KOPT-K1 (cell line): ENCODE measurements at regions not wholly inside any gene's neighbourhood (a gene's known extent, or its start where the extent isn't known, plus 50 kb on each side); places are given as distances from the start of the nearest gene placed in this dataset.
"Not testable (repeated sequence)": the region's sequence is repeated elsewhere in the genome, so short reads cannot be mapped to it uniquely, and the experiment has no call there.

Experiments
- H3K27ac ChIP-seq: fragments of 200-600 bp; sonication (generic); 2 replicates; pipeline ENCODE4 v1.5.1; 2016; ENCODE audit warnings: antibody characterized with exemption, mild to moderate bottlenecking, low read depth, low read length; ENCODE audit not compliant: poor library complexity, severe bottlenecking
- H3K36me3 ChIP-seq: fragments of 200-600 bp; sonication (generic); 2 replicates; pipeline ENCODE4 v1.5.1; 2017; ENCODE audit warnings: antibody characterized with exemption, mild to moderate bottlenecking, low read length, moderate library complexity; ENCODE audit not compliant: insufficient read depth
- H3K9me3 ChIP-seq: fragments of 200-600 bp; sonication (generic); 2 replicates; pipeline ENCODE4 v1.5.1; 2017; ENCODE audit warnings: antibody characterized with exemption, low read length, mild to moderate bottlenecking; ENCODE audit not compliant: insufficient read depth, poor library complexity, severe bottlenecking

- H3K27ac ChIP-seq, result no peak overlapping the region
- H3K9me3 ChIP-seq, result no peaks in the 10 kb centered on the region
- H3K36me3 ChIP-seq, result no peaks in the 10 kb centered on the region
These were observed 269.7 kb downstream of the TTC6 start for GRCh38 chr14:37864861-37865718.

DNA sequence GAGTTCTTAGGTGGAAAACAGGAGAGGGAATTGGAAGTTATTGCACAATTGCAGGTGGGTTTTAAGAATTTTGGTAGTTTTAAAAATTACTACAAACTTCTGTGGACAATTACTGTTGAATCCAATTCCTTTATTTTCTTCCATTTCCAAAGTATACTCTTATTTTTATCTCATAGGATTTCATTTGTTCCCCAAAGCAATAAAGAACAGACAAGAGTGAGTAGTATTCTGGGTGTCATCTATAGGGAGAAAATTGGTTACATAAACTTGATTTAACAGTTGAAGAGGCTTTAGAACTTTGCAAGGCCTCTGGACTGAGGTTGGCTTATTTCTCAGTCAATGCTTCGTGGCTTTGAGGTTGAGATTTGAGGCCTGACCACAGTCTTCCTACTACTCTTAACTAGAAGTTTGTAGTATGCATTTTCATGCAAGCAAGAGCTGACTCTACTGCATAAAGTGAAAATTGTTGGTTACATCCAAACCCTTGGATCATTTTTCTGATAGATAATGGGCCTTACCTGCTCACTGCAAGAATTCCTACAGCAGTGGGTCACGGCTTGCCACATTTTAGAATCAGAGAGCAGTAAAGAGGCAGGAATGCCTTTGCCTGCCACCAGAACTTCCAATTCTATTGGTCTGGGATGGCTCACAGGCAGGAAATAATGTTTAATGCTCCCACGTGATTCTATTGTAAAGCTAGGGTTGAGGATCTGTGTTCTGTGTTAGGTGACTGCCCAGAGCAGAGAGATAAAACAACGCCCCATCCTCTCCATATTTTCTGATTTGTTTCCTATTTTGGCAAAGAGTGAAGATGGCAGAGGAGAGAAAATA is 270.5 kb downstream of the TTC6 start:
- Histone ChIP-seq H3K36me3 (no peaks in the 10 kb centered on the region), H3K27ac (no peak overlapping the region), H3K9me3 (no peaks in the 10 kb centered on the region)

DNA sequence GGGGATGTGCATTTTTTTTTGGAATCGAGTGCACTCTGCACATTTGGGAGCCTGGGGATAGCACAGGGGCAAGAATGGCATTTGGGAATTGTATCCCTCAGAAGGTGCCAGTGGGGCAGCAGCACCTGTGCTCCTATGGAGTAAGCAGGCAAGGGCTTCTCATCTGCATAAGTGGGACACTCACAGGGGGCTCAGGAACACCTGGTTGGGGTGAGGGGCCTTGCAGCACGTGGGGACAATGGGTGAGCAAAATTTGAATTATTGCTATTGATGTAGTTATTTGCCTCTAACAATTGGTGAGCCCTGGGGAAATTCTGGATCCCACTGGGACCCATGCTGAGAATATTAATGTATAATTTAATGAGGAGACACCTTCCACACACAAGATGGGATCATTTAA is 274.2 kb downstream of the TTC6 start:
- Histone ChIP-seq H3K27ac (no peak overlapping the region), H3K9me3 (no peaks in the 10 kb centered on the region), H3K36me3 (no peaks in the 10 kb centered on the region)

GRCh38 chr14:37870170-37870569 is 274.7 kb downstream of the TTC6 start:
- no peaks in the 10 kb centered on the region for H3K36me3 ChIP-seq
- no peak overlapping the region for H3K27ac ChIP-seq
- no peaks in the 10 kb centered on the region for H3K9me3 ChIP-seq

DNA sequence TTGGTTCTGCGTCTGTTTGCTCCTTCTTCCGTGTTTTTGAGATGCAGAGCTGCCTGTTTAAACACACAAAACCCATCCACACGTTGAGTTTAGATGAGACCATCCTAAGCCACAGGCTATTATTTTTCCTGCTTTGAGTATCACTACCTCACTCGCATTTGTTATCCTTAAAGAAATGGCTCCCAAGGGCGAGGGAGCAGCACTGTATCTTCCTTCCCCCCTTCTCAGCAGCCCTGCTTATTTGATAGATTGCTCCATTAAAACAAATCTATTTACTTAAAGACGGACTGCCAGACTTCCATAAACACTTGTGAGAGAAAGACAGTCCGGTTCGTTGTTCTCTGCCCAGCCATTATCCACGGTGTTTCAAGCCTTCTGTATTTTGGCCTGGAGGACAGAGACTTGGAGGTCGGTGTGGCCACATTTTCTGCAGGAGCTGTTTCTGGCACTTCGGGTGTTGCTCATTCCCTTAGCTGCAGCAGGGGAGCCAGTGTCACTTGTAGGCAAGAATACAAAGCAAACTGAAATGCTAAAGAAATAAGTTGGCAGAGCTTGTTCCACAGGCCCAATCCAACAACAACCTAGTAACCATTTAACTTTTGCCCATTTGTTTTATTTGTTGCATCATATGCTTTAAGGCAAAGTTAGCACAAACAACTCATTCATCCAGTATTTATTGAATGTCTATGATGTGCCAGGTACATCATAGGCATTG is 275.4 kb downstream of the TTC6 start:
- Histone ChIP-seq H3K9me3 (no peaks in the 10 kb centered on the region), H3K36me3 (no peaks in the 10 kb centered on the region), H3K27ac (no peak overlapping the region)

DNA sequence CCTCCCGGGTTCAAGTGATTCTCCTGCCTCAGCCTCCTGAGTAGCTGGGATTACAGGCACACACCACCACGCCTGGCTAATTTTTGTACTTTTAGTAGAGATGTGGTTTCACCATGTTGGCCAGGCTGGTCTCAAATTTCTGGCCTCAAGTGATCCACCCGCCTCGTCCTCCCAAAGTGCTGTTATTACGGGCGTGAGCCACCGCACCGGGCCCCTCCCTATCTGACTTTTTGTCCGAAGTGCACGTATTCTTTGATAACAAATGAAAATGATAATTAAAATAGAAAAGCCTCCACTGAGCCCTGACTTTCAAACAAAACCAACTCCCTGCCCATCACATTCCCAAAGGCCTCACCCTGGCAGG is 278.6 kb downstream of the TTC6 start:
- not testable (repeated sequence) for H3K36me3 ChIP-seq, H3K9me3 ChIP-seq, H3K27ac ChIP-seq

- no peaks in the 10 kb centered on the region for H3K36me3 ChIP-seq
- no peak overlapping the region for H3K27ac ChIP-seq
- no peaks in the 10 kb centered on the region for H3K9me3 ChIP-seq
These were observed 279.1 kb downstream of the TTC6 start for GRCh38 chr14:37874429-37875109.

DNA sequence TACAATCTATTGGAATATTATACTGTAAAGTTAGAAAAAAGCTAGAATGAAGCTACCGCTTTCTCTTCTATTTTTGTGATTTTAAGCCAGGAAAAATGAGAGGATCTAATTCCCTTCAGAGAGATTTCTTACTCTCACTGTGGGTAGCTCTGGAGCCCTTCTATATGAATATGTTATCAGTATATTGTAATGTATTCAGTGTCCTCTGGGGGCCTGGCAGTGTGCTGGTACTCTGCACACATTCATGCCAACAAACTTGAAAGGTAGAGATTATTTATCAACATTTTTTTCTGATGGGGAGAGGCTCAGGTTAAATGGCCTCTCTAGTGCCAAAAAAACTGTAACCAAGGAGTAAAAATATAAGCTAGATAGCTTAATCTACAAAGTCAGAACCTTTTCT is 292.8 kb downstream of the TTC6 start:
- Histone ChIP-seq H3K27ac (no peak overlapping the region), H3K9me3 (peaks cover 11% of the 10 kb centered on the region), H3K36me3 (no peaks in the 10 kb centered on the region)

- Histone ChIP-seq H3K9me3 (peaks cover 11% of the 10 kb centered on the region), H3K36me3 (no peaks in the 10 kb centered on the region), H3K27ac (no peak overlapping the region)
These were observed 293.7 kb downstream of the TTC6 start for GRCh38 chr14:37889087-37889486.

- H3K27ac ChIP-seq, result no peak overlapping the region
- peaks cover 11% of the 10 kb centered on the region for H3K9me3 ChIP-seq
- no peaks in the 10 kb centered on the region for H3K36me3 ChIP-seq
These were observed 294.7 kb downstream of the TTC6 start for GRCh38 chr14:37890095-37890494.

- H3K36me3 ChIP-seq, H3K27ac ChIP-seq: not testable (repeated sequence)
- peaks cover 11% of the 10 kb centered on the region for H3K9me3 ChIP-seq
These were observed 296.1 kb downstream of the TTC6 start for GRCh38 chr14:37891500-37891899.

- H3K36me3 ChIP-seq, result no peaks in the 10 kb centered on the region
- peaks cover 11% of the 10 kb centered on the region for H3K9me3 ChIP-seq
- no peak overlapping the region for H3K27ac ChIP-seq
These were observed 299.0 kb downstream of the TTC6 start for GRCh38 chr14:37894463-37894862.

DNA sequence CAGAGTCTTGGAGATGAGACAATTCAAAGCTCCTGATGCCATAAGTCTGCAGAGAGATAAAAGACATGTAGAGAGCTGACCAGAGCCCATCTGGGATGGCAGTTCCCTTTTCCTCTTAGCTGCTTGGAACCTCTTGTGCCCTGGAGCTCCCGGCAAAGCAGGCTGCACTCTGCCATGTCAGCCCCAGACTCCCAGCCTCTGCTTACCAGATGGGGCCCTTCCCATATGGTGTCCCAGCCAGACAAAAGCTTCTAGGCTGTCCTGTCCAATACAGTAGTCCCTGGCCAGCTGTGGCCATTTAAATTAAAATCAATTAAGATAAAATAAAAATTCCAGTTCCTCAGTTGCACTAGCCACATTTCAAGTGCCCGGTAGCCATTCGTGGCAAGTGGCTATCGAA is 303.9 kb downstream of the TTC6 start:
- no peaks in the 10 kb centered on the region for H3K9me3 ChIP-seq
- H3K27ac ChIP-seq, result no peak overlapping the region
- H3K36me3 ChIP-seq, result no peaks in the 10 kb centered on the region

DNA sequence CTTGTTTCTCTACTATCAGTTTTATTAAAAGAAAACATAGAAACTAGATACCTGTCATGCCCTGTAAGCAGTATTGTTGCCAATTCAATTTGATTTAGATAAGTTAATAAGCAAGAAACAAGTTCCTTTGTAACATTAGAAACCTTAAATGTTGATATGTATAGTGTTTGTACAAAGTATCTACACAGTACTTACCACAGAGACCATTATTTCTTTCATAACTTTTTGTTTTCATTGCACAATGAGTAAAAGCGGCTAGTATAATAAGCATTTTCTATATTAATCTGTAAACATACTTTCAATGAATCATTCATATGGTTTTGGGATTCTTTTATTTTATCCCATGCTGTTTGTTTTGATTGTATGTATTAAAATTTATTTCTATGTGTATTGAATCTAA is 305.1 kb downstream of the TTC6 start:
- H3K27ac ChIP-seq, result no peak overlapping the region
- no peaks in the 10 kb centered on the region for H3K9me3 ChIP-seq
- no peaks in the 10 kb centered on the region for H3K36me3 ChIP-seq

DNA sequence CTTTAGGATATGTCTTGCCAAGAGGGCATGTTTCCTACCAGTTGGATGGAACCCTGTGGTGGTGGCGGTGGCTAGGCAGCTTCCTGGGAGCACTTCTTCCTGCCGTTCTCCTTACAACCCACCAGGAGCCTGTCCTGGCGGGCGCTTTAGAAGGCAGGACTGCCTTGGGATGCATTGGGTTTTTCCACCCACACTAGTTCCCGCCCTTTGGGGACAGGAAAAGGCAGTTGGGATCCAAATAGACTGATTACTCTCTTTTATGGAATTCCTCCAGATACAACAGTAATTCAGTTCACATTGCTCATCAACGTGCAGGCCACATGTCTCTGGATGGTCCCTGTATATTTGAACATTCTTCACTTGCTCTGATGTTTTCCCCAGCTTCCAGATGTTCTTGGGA is 305.7 kb upstream of the SSTR1 start:
- Histone ChIP-seq H3K9me3 (no peaks in the 10 kb centered on the region), H3K27ac (no peak overlapping the region), H3K36me3 (no peaks in the 10 kb centered on the region)
